NCI-H2196 (cell line): ENCODE measurements at regions not wholly inside any gene's neighbourhood (a gene's known extent, or its start where the extent isn't known, plus 50 kb on each side); places are given as distances from the start of the nearest gene placed in this dataset.

Experiments used
- DNase-seq: peaks from one replicate; lab custom pipeline; 2025; ENCODE audit not compliant: unreplicated experiment; lab: John Stamatoyannopoulos, UW

GRCh38 chr11:116601814-116602636, 170.8 kb downstream of the BUD13 start:
- DNase-seq = no peak

GRCh38 chr11:116600930-116601329, 171.9 kb downstream of the BUD13 start:
- DNase-seq = no peak

GRCh38 chr11:116598556-116598955, 174.2 kb downstream of the BUD13 start:
- no peak for DNase-seq

GRCh38 chr11:116598036-116598435, 174.8 kb downstream of the BUD13 start:
- DNase-seq = no peak

GRCh38 chr11:116596346-116597260, 176.2 kb downstream of the BUD13 start:
- peak; percentile 12 for DNase-seq

- DNase-seq = no peak
Observed at GRCh38 chr11:116595305-116595880, 177.4 kb downstream of the BUD13 start.

- no peak for DNase-seq
Observed at GRCh38 chr11:116590844-116591570, 181.8 kb downstream of the BUD13 start.

- DNase-seq = no peak
Observed at GRCh38 chr11:116589402-116589801, 183.4 kb downstream of the BUD13 start.

- no peak for DNase-seq
Observed at GRCh38 chr11:116586392-116586791, 186.4 kb downstream of the BUD13 start.

- DNase-seq = no peak
Observed at GRCh38 chr11:116582571-116582970, 190.2 kb downstream of the BUD13 start.

- DNase-seq = no peak
Observed at GRCh38 chr11:116581349-116581748, 191.4 kb downstream of the BUD13 start.

GRCh38 chr11:116580799-116581198, 192.0 kb downstream of the BUD13 start:
- no peak for DNase-seq

- no peak for DNase-seq
Observed at GRCh38 chr11:116579857-116580727, 192.7 kb downstream of the BUD13 start.

GRCh38 chr11:116579031-116579653, 193.6 kb downstream of the BUD13 start:
- no peak for DNase-seq

GRCh38 chr11:116577956-116578355, 194.8 kb downstream of the BUD13 start:
- DNase-seq = no peak

- no peak for DNase-seq
Observed at GRCh38 chr11:116577273-116577672, 195.5 kb downstream of the BUD13 start.

GRCh38 chr11:116576526-116576925, 196.3 kb downstream of the BUD13 start:
- DNase-seq = no peak

- no peak for DNase-seq
Observed at GRCh38 chr11:116567721-116568242, 205.0 kb downstream of the BUD13 start.

- no peak for DNase-seq
Observed at GRCh38 chr11:116563712-116564047, 209.1 kb downstream of the BUD13 start.
